ENCODE measurements at regions not wholly inside any gene's neighbourhood (a gene's known extent, or its start where the extent isn't known, plus 50 kb on each side); places are given as distances from the start of the nearest gene placed in this dataset.

DNA sequence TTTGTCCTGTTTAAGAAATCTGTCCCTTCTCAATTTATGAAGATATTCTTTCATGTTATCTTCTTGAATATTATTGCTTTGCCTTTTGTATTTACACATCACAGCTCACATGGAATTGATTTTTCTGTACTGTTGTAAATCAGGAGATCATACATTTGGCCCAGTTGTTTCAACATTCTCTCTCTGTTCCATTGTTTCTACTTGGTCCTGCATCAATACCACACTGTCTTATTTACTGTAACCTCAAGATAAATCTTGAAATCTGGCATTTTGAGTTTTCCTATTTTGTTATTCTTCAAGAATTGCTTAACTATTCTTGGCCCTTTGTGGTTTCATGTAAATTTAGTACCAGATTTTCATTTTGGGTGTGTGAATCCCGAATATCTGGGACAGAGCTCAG, 121.7 kb upstream of the CCN2 start:
- TF ChIP-seq SRF (IDR thresholded peaks at IDR 0.05; ENCODE audit: low read depth, low read length) (no peak), TBP (CRISPR knock-in tag; IDR thresholded peaks at IDR 0.05) (no peak), STAT5B (CRISPR knock-in tag; IDR thresholded peaks at IDR 0.05) (no peak), SP2 (CRISPR knock-in tag; IDR thresholded peaks at IDR 0.05) (no peak), POLR2AphosphoS5 (IDR thresholded peaks at IDR 0.05; ENCODE audit: low read depth, low read length) (no peak)
- TF ChIP-seq, protein P1, sequence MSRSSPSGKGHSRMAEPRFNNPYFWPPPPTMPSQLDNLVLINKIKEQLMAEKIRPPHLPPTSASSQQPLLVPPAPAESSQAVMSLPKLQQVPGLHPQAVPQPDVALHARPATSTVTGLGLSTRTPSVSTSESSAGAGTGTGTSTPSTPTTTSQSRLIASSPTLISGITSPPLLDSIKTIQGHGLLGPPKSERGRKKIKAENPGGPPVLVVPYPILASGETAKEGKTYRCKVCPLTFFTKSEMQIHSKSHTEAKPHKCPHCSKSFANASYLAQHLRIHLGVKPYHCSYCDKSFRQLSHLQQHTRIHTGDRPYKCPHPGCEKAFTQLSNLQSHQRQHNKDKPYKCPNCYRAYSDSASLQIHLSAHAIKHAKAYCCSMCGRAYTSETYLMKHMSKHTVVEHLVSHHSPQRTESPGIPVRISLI (CRISPR knock-in tag; IDR thresholded peaks at IDR 0.05; ENCODE audit: borderline replicate concordance) = no peak

Data from HepG2 (cell line).